Psoas muscle (tissue), 7 donors: ENCODE measurements at regions not wholly inside any gene's neighbourhood (a gene's known extent, or its start where the extent isn't known, plus 50 kb on each side); places are given as distances from the start of the nearest gene placed in this dataset.

Source experiments
- ATAC-seq, 4 donors: fragments of 200-7000 bp; cut with Tn5 transposase; one replicate each; pipeline ENCODE4 v1.9.1; 2020; ENCODE audit warnings: moderate library complexity in 3 of 4, mild to moderate bottlenecking in 2 of 4
- DNase-seq, 2 donors: peaks; one replicate each; pipeline ENCODE4 v3.0.0-alpha.2; 2020
- H3K27ac ChIP-seq: fragments of 200-600 bp; one replicate; pipeline ENCODE4 v1.8.0; 2022
- H3K27me3 ChIP-seq, 3 donors: fragments of 200-600 bp in 1 of 3; one replicate each; pipeline versions ENCODE4 v1.6.1 to v1.8.0; 2013 to 2022; ENCODE audit warnings: low read length in 2 of 3, mild to moderate bottlenecking in 2 of 3, moderate library complexity in 1 of 3; ENCODE audit not compliant: insufficient read depth in 3 of 3
- H3K36me3 ChIP-seq, 2 donors: fragments of 200-600 bp in 1 of 2; one replicate each; pipeline versions ENCODE4 v1.6.1 to v1.8.0; 2013 to 2022; ENCODE audit warnings: low read depth in 1 of 2, mild to moderate bottlenecking in 1 of 2, moderate library complexity in 1 of 2; ENCODE audit not compliant: insufficient read depth in 1 of 2
- H3K4me1 ChIP-seq: fragments of 200-600 bp; one replicate; pipeline ENCODE4 v1.8.0; 2022
- H3K4me3 ChIP-seq: fragments of 200-600 bp; one replicate; pipeline ENCODE4 v1.8.0; 2022; ENCODE audit warnings: mild to moderate bottlenecking
- H3K9me3 ChIP-seq: fragments of 200-600 bp; one replicate; pipeline ENCODE4 v1.8.0; 2022
- WGBS, 3 donors: extraction: QIAGEN DNeasy Blood & Tissue Kit; methylation state at CpG; one replicate each; pipeline versions ENCODE4 v1.1.6 to v1.1.7; 2013; 5-methylcytosine and 5-hydroxymethylcytosine counted together
- intact Hi-C, 2 donors: fragments of 100-400 bp; cut with DNase I; formaldehyde crosslinking; loops; one replicate each; pipeline versions ENCODE4 v1.11.0 to v1.14.2; 2022
- TF ChIP-seq, protein P1 (sequence below): fragments of 200-600 bp; IDR thresholded peaks from one replicate; pipeline ENCODE4 v1.8.0; 2022; ENCODE audit warnings: antibody characterized with exemption
- donor health status: healthy with polysubstance abuse.
- donor health status: DM: no; HTN: no; CAD: no; lungs with moderate emphysema.
- donor health status: Bipolar disorder and iron deficiency.
- donor health status: healthy.
- donor health status: DM: yes; HTN: yes; CAD: no.
- donor health status: DM: no; HTN: no; CAD: no.
- donor health status: DM: yes; HTN: yes; CAD: no.

- Histone ChIP-seq H3K27ac (no peak overlapping the region), H3K27me3 (peaks cover 0 to 2% (median 0%) of the 10 kb centered on the region in 3 donors), H3K9me3 (no peaks in the 10 kb centered on the region), H3K36me3 (no peaks in the 10 kb centered on the region), H3K4me3 (no peak overlapping the region), H3K4me1 (no peaks in the 10 kb centered on the region)
- intact Hi-C loops, result no loop called here
- 90 to 97% (median 94%) methylated on average over 1 of the region's 1 CpG for WGBS, 3 donors
- TF ChIP-seq, protein P1, sequence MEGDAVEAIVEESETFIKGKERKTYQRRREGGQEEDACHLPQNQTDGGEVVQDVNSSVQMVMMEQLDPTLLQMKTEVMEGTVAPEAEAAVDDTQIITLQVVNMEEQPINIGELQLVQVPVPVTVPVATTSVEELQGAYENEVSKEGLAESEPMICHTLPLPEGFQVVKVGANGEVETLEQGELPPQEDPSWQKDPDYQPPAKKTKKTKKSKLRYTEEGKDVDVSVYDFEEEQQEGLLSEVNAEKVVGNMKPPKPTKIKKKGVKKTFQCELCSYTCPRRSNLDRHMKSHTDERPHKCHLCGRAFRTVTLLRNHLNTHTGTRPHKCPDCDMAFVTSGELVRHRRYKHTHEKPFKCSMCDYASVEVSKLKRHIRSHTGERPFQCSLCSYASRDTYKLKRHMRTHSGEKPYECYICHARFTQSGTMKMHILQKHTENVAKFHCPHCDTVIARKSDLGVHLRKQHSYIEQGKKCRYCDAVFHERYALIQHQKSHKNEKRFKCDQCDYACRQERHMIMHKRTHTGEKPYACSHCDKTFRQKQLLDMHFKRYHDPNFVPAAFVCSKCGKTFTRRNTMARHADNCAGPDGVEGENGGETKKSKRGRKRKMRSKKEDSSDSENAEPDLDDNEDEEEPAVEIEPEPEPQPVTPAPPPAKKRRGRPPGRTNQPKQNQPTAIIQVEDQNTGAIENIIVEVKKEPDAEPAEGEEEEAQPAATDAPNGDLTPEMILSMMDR, result no peak
- DNase-seq, result no peak
- ATAC-seq, result no peak
Observed at GRCh38 chr7:51452694-51453093, 136.1 kb upstream of the COBL start.

DNA sequence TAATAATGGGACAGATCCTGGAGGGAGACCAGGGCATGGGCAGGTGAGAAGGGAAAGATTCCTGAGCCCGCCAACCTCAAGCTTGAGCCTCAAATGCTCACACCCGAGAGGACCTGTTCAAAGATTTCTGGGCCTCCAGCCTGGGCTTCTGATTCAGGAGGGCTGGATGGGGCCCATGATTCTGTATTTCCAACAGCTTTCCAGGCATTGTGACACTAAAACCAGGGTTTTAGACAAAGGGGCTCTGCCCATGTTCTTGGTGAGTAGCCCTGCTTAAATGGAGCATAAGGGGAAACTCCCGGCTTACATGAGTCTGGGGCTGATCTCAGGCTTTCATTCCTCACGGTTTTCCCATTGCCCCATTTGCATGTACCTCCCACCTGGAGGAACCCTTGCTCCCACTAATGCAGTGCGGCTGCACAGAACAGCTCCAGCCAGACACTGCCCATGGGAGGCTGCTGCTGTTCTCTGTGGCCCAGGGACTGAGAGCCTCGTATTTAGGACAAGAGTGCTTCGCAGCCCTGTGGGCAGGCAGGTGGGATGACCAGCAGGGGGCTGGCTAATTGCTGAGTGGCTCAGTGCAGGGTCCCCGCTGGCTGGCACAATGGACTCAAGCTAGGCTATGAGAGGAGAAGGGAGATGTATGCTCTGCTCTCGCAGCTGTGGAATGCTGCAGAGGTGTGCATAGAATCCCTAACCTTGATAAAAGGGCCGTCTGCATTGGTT, 135.3 kb upstream of the COBL start:
- ATAC-seq (no peak), DNase-seq (no peak)
- 60 to 70% (median 65%) methylated on average over 10 of the region's 10 CpGs for WGBS, 3 donors
- Histone ChIP-seq H3K9me3 (no peaks in the 10 kb centered on the region), H3K4me1 (no peaks in the 10 kb centered on the region), H3K27ac (no peak overlapping the region), H3K36me3 (no peaks in the 10 kb centered on the region), H3K4me3 (no peak overlapping the region), H3K27me3 (peaks cover 0 to 2% (median 0%) of the 10 kb centered on the region in 3 donors)
- TF ChIP-seq, protein P1, result no peak
- intact Hi-C loops, result no loop called here

DNA sequence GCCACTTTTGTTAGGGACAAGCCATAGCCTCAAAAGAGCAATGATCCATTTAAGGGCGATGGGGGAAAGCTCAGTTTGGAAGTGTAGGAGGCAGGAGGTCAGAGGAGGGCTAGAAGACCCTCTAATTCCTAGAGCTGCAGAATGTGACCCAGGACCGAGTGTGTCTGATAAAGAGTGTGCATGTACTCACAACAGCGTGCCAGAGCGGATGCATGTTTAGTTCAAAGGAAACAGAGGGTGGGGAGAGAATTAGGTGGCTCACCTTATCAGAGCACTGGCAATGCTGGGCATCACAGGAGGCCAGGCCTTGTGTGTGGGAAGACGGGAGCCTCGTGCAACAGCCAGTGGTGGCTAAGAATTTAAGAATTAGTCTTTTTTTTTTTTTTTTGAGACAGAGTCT, 133.9 kb upstream of the COBL start:
- TF ChIP-seq, protein P1, result no peak
- H3K9me3 ChIP-seq, result no peaks in the 10 kb centered on the region
- DNase-seq, result no peak
- H3K36me3 ChIP-seq, result no peaks in the 10 kb centered on the region
- no peak for ATAC-seq
- no peak overlapping the region for H3K27ac ChIP-seq
- H3K27me3 ChIP-seq, result peaks cover 0 to 4% (median 0%) of the 10 kb centered on the region in 3 donors
- no peaks in the 10 kb centered on the region for H3K4me1 ChIP-seq
- intact Hi-C loops, result no loop called here
- no peak overlapping the region for H3K4me3 ChIP-seq
- 87 to 90% (median 89%) methylated on average over 6 of the region's 6 CpGs for WGBS, 3 donors

GRCh38 chr7:51446785-51447184, 130.2 kb upstream of the COBL start:
- H3K27ac ChIP-seq, result no peak overlapping the region
- intact Hi-C loops, result no loop called here
- H3K4me3 ChIP-seq, result no peak overlapping the region
- H3K4me1 ChIP-seq, result no peaks in the 10 kb centered on the region
- TF ChIP-seq, protein P1, result no peak
- WGBS, 3 donors, result 45 to 52% (median 46%) methylated on average over 5 of the region's 5 CpGs
- H3K36me3 ChIP-seq, result no peaks in the 10 kb centered on the region
- ATAC-seq, result no peak
- H3K27me3 ChIP-seq, result peaks cover 0 to 4% (median 0%) of the 10 kb centered on the region in 3 donors
- DNase-seq, result no peak
- no peaks in the 10 kb centered on the region for H3K9me3 ChIP-seq

GRCh38 chr7:51446356-51446755, 129.7 kb upstream of the COBL start:
- Histone ChIP-seq H3K27me3 (peaks cover 0 to 4% (median 0%) of the 10 kb centered on the region in 3 donors), H3K9me3 (no peaks in the 10 kb centered on the region), H3K4me1 (no peaks in the 10 kb centered on the region), H3K27ac (no peak overlapping the region), H3K4me3 (no peak overlapping the region), H3K36me3 (no peaks in the 10 kb centered on the region)
- TF ChIP-seq, protein P1, result no peak
- WGBS, 3 donors, result 43 to 53% (median 45%) methylated on average over 10 to 11 of the region's 11 CpGs
- ATAC-seq (no peak), DNase-seq (no peak)
- intact Hi-C loops, result no loop called here
